Type B pancreatic cell (in vitro differentiated cells): ENCODE measurements at regions not wholly inside any gene's neighbourhood (a gene's known extent, or its start where the extent isn't known, plus 50 kb on each side); places are given as distances from the start of the nearest gene placed in this dataset.

Source experiments
- DNase-seq: peaks from one replicate; pipeline ENCODE4 v3.0.0; 2021; ENCODE audit warnings: mixed read lengths; ENCODE audit not compliant: unreplicated experiment; ENCODE audit errors: extremely low spot score
- H3K27ac Mint-ChIP-seq: 2 replicates; pipeline ENCODE4 v1.8.0; 2021; ENCODE audit warnings: mild to moderate bottlenecking, mixed read lengths
- H3K27me3 Mint-ChIP-seq: 2 replicates; pipeline ENCODE4 v1.8.0; 2021; ENCODE audit warnings: mixed read lengths
- H3K36me3 Mint-ChIP-seq: 2 replicates; pipeline ENCODE4 v1.8.0; 2021; ENCODE audit warnings: mixed read lengths
- H3K4me1 Mint-ChIP-seq: one replicate; pipeline ENCODE4 v1.8.0; 2021; ENCODE audit warnings: mixed read lengths; ENCODE audit not compliant: unreplicated experiment
- H3K4me3 Mint-ChIP-seq: 2 replicates; pipeline ENCODE4 v1.8.0; 2021; ENCODE audit warnings: mild to moderate bottlenecking, mixed read lengths
- H3K9me3 Mint-ChIP-seq: 2 replicates; pipeline ENCODE4 v1.8.0; 2021; ENCODE audit warnings: mixed read lengths
- TF ChIP-seq, protein P1 (sequence below): fragments of 200-600 bp; sonication (generic); conservative IDR thresholded peaks from 2 replicates; pipeline ENCODE4 v1.5.0; 2021; ENCODE audit warnings: antibody characterized with exemption, mild to moderate bottlenecking

DNA sequence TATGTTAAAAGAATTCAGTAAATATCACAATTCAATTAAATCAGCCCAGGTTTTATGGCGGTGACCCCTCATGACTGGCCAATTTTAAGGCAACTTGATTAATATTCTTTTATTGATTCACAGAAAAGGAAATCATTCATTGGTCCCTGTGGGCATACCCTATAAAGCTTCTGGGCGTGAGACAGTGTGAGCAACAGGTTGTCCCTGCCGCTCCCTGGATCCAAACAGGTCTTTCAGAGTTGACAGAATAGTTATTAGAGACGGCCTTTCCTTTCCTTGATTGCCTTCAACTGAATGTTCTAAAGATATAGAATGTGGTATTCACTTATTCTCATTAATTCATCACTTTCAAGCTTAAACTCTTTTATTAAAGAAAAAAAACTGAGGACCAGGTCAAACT lies 433.9 kb downstream of the KCNJ2 start:
- no peaks in the 10 kb centered on the region for H3K36me3 Mint-ChIP-seq
- no peak overlapping the region for H3K4me3 Mint-ChIP-seq
- peaks cover 9% of the 10 kb centered on the region for H3K4me1 Mint-ChIP-seq
- TF ChIP-seq, protein P1, sequence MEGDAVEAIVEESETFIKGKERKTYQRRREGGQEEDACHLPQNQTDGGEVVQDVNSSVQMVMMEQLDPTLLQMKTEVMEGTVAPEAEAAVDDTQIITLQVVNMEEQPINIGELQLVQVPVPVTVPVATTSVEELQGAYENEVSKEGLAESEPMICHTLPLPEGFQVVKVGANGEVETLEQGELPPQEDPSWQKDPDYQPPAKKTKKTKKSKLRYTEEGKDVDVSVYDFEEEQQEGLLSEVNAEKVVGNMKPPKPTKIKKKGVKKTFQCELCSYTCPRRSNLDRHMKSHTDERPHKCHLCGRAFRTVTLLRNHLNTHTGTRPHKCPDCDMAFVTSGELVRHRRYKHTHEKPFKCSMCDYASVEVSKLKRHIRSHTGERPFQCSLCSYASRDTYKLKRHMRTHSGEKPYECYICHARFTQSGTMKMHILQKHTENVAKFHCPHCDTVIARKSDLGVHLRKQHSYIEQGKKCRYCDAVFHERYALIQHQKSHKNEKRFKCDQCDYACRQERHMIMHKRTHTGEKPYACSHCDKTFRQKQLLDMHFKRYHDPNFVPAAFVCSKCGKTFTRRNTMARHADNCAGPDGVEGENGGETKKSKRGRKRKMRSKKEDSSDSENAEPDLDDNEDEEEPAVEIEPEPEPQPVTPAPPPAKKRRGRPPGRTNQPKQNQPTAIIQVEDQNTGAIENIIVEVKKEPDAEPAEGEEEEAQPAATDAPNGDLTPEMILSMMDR = no peak
- no peak for DNase-seq
- no peaks in the 10 kb centered on the region for H3K9me3 Mint-ChIP-seq
- no peaks in the 10 kb centered on the region for H3K27me3 Mint-ChIP-seq
- no peak overlapping the region for H3K27ac Mint-ChIP-seq

DNA sequence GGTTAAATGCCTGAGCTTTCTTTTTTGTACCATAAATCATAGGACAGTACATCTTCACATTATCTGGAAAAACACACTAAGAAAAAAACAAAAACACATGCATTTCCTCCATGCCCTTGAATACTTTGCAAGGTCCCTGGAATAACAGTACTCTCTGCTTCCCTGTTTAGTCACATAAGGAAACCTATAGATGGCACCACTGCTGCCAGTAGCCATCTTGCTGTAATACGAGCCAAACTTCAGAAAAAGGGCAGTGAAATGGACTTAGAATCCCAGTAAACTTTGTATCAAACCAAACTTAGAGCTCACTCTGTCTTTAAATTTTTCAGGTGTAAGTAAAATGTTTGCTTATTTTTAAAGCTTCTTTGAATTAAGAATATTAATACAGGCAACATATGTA lies 435.5 kb downstream of the KCNJ2 start:
- peaks cover 9% of the 10 kb centered on the region for H3K4me1 Mint-ChIP-seq
- no peaks in the 10 kb centered on the region for H3K27me3 Mint-ChIP-seq
- H3K4me3 Mint-ChIP-seq = no peak overlapping the region
- H3K9me3 Mint-ChIP-seq = peaks cover 4% of the 10 kb centered on the region
- no peak overlapping the region for H3K27ac Mint-ChIP-seq
- no peaks in the 10 kb centered on the region for H3K36me3 Mint-ChIP-seq
- TF ChIP-seq, protein P1 = no peak
- DNase-seq = no peak

DNA sequence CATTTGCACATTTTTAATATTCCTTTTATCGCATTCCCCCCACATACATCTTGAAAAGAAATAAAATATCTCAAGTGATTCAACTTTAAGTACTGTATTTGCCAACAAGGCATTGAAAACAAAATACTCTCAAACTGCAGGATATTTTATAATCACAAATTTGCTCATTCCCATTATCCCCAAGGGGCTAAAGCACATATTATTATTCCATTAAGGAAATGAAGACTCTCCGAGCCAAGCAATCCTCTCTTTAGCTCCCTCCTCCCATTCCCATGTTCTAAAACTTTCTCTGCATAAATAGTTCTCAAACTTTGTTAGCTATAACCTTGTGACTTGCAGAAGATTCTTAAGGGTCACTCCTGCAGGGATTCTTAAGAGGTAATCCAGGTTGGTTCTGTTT lies 436.8 kb downstream of the KCNJ2 start:
- peaks cover 4% of the 10 kb centered on the region for H3K9me3 Mint-ChIP-seq
- no peak overlapping the region for H3K27ac Mint-ChIP-seq
- H3K27me3 Mint-ChIP-seq = no peaks in the 10 kb centered on the region
- no peaks in the 10 kb centered on the region for H3K36me3 Mint-ChIP-seq
- H3K4me1 Mint-ChIP-seq = peaks cover 9% of the 10 kb centered on the region
- H3K4me3 Mint-ChIP-seq = no peak overlapping the region
- TF ChIP-seq, protein P1 = no peak
- DNase-seq = no peak

DNA sequence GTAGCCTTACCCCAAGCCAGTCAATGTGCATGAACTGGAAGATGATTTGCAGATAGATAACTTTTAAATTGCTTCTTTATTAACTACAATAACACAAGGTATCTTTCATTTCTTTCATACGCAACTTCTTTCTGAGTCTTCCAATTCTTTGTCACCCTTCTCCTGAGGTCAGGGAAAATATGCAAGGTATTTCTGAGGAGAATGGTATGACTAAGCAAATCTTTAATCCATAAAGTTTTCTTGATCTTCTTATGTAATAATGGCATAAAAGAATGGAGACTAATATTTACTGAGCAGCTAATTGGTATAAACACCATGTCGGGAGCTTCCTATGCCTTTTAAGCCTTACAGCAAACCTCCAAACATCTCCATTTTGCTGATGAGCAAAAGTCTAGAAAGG lies 438.9 kb downstream of the KCNJ2 start:
- Mint-ChIP-seq H3K9me3 (peaks cover 4% of the 10 kb centered on the region), H3K36me3 (no peaks in the 10 kb centered on the region), H3K4me1 (peaks cover 9% of the 10 kb centered on the region), H3K27me3 (no peaks in the 10 kb centered on the region), H3K4me3 (no peak overlapping the region), H3K27ac (no peak overlapping the region)
- DNase-seq = no peak
- TF ChIP-seq, protein P1 = no peak

DNA sequence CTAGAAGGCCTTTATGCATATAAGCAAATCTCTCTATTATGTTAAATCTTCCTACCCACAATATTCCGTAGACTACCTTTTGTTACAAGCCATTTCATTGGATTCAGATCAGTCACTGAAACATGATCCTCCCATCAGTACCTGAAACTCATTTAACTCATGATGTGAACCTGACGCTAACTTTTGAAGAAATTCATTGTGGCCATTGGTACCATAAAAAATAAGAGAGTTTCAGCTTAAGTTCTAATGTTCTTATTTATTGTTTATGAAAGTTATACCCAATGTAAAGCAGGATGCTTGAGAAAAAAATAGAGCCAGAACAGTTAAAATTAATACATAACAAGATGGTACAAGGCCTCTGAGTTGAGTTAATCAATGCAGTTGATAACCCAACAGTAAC lies 439.6 kb downstream of the KCNJ2 start:
- TF ChIP-seq, protein P1 = no peak
- Mint-ChIP-seq H3K36me3 (no peaks in the 10 kb centered on the region), H3K9me3 (peaks cover 4% of the 10 kb centered on the region), H3K4me1 (peaks cover 9% of the 10 kb centered on the region), H3K27ac (no peak overlapping the region), H3K27me3 (no peaks in the 10 kb centered on the region), H3K4me3 (no peak overlapping the region)
- DNase-seq = no peak

DNA sequence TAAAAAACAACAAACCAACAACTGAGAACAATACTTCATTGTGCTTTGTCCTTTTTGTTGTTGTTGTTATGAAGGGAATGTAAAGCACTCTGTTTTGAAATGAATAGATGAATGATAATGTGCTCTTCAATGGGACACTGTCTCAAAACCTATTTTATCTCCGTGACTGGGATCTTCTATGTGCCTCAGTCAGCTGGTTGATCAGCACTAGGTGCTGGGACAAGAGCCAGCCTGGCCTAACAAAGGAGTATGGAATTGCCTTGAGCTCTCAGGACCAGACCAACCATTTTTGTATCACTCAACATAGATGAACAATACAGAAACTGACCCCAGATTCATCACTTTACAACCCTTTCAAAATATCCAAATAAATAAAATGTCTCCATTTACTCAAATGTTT lies 440.2 kb downstream of the KCNJ2 start:
- Mint-ChIP-seq H3K4me1 (peaks cover 9% of the 10 kb centered on the region), H3K9me3 (peaks cover 4% of the 10 kb centered on the region), H3K27ac (no peak overlapping the region)

More for the DNA sequence above, 440.2 kb downstream of the KCNJ2 start:
- no peaks in the 10 kb centered on the region for H3K36me3 Mint-ChIP-seq
- H3K4me3 Mint-ChIP-seq = no peak overlapping the region
- DNase-seq = no peak
- TF ChIP-seq, protein P1 = no peak
- no peaks in the 10 kb centered on the region for H3K27me3 Mint-ChIP-seq
